HL-60 (cell line): ENCODE measurements at regions not wholly inside any gene's neighbourhood (a gene's known extent, or its start where the extent isn't known, plus 50 kb on each side); places are given as distances from the start of the nearest gene placed in this dataset.

Source experiments
- DNase-seq, 2 experiments: peaks; one replicate each; pipeline ENCODE4 v3.0.0-alpha.2; 2010 to 2020; ENCODE audit warnings: low read depth in 1 of 2, low spot score in 1 of 2
- H3K27ac ChIP-seq: fragments of 250-450 bp; sonication (Bioruptor Pico); replicated peaks from 2 replicates; pipeline ENCODE4 v1.5.1; 2020; ENCODE audit warnings: mild to moderate bottlenecking, moderate library complexity
- H3K27me3 ChIP-seq: fragments of 250-450 bp; sonication (Bioruptor Pico); 2 replicates; pipeline ENCODE4 v1.5.1; 2021; ENCODE audit warnings: mild to moderate bottlenecking, moderate library complexity; ENCODE audit not compliant: insufficient read depth, poor library complexity, severe bottlenecking
- H3K4me3 ChIP-seq: replicated peaks from 2 replicates; pipeline ENCODE4 v1.5.1; 2011; ENCODE audit warnings: mild to moderate bottlenecking, control low read depth, low read length; ENCODE audit not compliant: insufficient read depth
- CTCF ChIP-seq: IDR thresholded peaks from one replicate; pipeline ENCODE4 v1.5.1; 2011; ENCODE audit warnings: low read length, control low read depth, inconsistent platforms; ENCODE audit not compliant: insufficient read depth
- GABPA ChIP-seq: IDR thresholded peaks from 2 replicates; pipeline ENCODE4 v1.6.1; 2012; ENCODE audit warnings: low read depth
- POLR2AphosphoS5 ChIP-seq: IDR thresholded peaks from 2 replicates; pipeline ENCODE4 v1.6.1; 2012; ENCODE audit warnings: low read depth
- SPI1 ChIP-seq: IDR thresholded peaks from 2 replicates; pipeline ENCODE4 v1.6.1; 2012; ENCODE audit warnings: low read depth, mild to moderate bottlenecking, borderline replicate concordance
- TF ChIP-seq, protein P1 (sequence below): IDR thresholded peaks from 2 replicates; pipeline ENCODE4 v1.6.1; 2012; ENCODE audit warnings: low read depth; ENCODE audit not compliant: insufficient replicate concordance

DNA sequence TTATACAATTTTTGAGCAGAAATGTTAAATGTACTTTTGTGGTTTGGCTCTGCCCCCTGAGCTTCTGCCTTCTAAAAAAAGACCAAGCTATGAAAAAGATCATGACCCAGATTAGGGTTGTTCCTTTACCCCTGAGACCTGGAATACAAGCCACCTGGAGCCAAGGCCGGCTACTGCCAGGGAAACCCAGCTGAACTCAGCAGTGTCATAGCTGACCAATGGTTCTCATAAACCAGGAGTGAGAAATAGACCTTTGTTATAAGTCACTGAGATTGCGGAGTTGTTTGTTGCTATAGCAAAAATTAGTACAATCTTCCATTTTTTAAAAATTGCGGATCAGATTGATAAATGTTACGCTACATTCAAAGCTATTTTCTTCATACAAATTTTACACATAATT, 1261.7 kb downstream of the ROBO1 start:
- H3K27ac ChIP-seq, result no peak overlapping the region

GRCh38 chr3:78506581-78507195, 1261.1 kb downstream of the ROBO1 start:
- H3K4me3 ChIP-seq, result no peak overlapping the region
- no peaks in the 10 kb centered on the region for H3K27me3 ChIP-seq
- no peak for TF ChIP-seq SPI1
- TF ChIP-seq CTCF, result no peak
- no peak for TF ChIP-seq POLR2AphosphoS5
- TF ChIP-seq GABPA, result no peak
- TF ChIP-seq, protein P1, sequence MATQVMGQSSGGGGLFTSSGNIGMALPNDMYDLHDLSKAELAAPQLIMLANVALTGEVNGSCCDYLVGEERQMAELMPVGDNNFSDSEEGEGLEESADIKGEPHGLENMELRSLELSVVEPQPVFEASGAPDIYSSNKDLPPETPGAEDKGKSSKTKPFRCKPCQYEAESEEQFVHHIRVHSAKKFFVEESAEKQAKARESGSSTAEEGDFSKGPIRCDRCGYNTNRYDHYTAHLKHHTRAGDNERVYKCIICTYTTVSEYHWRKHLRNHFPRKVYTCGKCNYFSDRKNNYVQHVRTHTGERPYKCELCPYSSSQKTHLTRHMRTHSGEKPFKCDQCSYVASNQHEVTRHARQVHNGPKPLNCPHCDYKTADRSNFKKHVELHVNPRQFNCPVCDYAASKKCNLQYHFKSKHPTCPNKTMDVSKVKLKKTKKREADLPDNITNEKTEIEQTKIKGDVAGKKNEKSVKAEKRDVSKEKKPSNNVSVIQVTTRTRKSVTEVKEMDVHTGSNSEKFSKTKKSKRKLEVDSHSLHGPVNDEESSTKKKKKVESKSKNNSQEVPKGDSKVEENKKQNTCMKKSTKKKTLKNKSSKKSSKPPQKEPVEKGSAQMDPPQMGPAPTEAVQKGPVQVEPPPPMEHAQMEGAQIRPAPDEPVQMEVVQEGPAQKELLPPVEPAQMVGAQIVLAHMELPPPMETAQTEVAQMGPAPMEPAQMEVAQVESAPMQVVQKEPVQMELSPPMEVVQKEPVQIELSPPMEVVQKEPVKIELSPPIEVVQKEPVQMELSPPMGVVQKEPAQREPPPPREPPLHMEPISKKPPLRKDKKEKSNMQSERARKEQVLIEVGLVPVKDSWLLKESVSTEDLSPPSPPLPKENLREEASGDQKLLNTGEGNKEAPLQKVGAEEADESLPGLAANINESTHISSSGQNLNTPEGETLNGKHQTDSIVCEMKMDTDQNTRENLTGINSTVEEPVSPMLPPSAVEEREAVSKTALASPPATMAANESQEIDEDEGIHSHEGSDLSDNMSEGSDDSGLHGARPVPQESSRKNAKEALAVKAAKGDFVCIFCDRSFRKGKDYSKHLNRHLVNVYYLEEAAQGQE, result no peak
- no peak for DNase-seq
- H3K27ac ChIP-seq, result no peak overlapping the region

More for the DNA sequence above, 1261.7 kb downstream of the ROBO1 start:
- H3K27me3 ChIP-seq, result no peaks in the 10 kb centered on the region
- TF ChIP-seq, protein P1, result no peak
- no peak for TF ChIP-seq GABPA
- TF ChIP-seq SPI1, result no peak
- TF ChIP-seq POLR2AphosphoS5, result no peak
- TF ChIP-seq CTCF, result no peak
- H3K4me3 ChIP-seq, result no peak overlapping the region
- DNase-seq, result no peak

DNA sequence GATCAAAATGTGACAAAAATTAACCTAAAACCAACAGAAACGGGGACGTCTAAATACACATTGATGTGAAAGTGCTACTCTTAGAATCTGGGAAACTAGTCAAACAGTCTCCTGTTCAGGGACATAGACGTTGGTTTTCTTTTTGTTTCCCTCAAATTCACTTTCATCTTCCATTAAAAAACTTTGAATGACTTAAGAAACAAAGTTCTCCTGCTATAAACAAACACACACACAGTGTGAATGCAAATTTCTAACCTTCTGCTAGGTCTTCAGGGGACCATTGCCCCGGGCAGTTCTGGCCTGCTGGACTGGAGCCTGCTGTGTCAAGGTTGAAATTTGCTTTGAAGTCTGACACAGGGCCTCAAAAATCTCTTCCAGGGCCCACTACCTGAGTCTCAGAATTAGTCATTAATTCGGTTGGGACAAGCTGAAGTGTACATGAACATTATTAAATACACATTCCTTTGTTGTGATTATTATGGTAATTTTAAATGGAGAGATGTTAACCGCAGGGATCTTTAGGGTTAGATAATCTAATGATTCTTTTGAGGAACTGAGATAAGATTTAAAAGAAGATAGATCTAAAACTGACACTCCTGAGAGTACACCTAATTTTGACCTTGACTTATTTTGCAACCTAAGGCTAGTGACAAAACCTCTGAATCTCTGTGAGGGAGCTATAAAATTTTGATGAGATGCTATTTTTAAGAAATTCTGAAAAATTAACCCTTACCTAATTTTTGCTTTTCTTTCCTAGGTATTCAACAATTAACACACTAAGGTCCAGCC, 1260.4 kb downstream of the ROBO1 start:
- TF ChIP-seq GABPA (no peak), POLR2AphosphoS5 (no peak), SPI1 (no peak), CTCF (no peak)
- TF ChIP-seq, protein P1, result no peak
- H3K4me3 ChIP-seq, result no peak overlapping the region
- no peaks in the 10 kb centered on the region for H3K27me3 ChIP-seq
- DNase-seq, result no peak
- no peak overlapping the region for H3K27ac ChIP-seq
